ENCODE measurements at regions not wholly inside any gene's neighbourhood (a gene's known extent, or its start where the extent isn't known, plus 50 kb on each side); places are given as distances from the start of the nearest gene placed in this dataset.
"Not testable (repeated sequence)": the region's sequence is repeated elsewhere in the genome, so short reads cannot be mapped to it uniquely, and the experiment has no call there.

DNA sequence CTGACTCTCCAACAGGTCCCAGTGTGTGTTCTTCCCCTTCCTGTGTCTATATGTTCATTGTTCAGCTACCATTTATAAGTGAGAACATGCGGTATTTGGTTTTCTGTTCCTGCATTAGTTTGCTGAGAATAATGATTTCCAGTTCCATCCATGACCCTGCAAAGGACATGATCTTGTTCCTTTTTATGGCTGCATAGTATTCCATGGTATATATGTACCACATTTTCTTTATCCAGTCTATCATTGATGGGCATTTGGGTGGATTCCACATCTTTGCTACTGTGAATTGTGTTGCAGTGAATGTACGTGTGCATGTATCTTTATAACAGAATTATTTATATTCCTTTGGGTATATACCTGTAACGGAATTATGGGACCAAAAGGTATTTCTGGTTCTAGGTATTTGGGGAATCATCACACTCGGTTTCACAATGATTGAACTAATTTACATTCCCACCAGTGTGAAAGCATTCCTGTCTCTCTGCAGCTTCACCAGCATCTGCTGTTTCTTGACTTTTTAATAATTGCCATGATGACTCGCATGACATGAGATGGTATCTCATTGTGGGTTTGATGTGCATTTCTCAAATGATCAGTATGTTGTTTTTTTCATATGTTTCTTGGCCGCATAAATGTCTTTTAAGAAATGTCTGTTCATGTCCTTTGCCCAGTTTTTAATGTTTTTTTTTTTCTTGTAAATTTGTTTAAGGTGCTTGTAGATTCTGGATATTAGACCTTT, 60.2 kb downstream of the LSMEM1 start:
- no peak for DNase-seq

GRCh38 chr7:112546723-112547513, 66.1 kb downstream of the LSMEM1 start:
- DNase-seq = no peak

DNA sequence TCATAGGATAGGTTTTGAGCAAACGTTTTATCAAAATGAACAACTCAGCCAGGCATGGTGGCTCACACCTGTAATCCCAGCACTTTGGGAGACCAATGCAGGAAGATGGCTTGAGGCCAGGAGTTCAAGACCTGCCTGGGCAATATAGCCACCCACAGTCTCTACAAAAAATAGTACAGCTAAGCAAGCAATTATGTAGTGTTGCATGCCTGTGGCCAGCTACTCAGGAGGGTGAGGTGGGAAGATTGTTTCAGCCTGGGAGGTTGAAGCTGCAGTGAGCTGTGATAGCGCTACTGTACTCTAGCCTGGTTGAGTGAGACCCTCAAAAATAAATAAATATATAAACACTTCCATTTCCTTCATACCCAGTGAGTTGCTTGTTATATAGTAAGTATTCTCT, 67.1 kb downstream of the LSMEM1 start:
- DNase-seq = no peak

GRCh38 chr7:112550468-112551060, 69.8 kb downstream of the LSMEM1 start:
- peak; percentile 41 for DNase-seq

- not testable (repeated sequence) for DNase-seq
These were observed 70.7 kb downstream of the LSMEM1 start for GRCh38 chr7:112551521-112551920.

DNA sequence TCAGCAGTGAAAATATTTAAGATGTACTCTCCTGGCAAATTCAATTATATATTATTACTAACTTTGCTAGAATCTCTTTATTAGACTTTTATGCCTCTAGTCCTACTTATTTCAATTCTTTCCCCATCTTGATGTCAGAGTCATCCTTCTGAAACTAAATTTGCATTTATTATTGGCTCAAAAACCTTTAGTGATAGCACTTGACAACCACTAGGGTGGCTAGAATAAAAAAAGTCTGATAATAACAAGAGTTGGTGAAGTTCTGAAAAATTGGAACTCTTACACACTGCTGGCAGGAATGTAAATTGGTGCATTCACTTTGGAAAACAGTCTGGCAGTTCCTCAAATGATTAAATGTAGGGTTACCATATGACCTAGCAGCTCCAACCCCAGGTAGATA, 73.8 kb downstream of the LSMEM1 start:
- DNase-seq = no peak

GRCh38 chr7:112556633-112557032, 75.8 kb downstream of the LSMEM1 start:
- DNase-seq = no peak

DNA sequence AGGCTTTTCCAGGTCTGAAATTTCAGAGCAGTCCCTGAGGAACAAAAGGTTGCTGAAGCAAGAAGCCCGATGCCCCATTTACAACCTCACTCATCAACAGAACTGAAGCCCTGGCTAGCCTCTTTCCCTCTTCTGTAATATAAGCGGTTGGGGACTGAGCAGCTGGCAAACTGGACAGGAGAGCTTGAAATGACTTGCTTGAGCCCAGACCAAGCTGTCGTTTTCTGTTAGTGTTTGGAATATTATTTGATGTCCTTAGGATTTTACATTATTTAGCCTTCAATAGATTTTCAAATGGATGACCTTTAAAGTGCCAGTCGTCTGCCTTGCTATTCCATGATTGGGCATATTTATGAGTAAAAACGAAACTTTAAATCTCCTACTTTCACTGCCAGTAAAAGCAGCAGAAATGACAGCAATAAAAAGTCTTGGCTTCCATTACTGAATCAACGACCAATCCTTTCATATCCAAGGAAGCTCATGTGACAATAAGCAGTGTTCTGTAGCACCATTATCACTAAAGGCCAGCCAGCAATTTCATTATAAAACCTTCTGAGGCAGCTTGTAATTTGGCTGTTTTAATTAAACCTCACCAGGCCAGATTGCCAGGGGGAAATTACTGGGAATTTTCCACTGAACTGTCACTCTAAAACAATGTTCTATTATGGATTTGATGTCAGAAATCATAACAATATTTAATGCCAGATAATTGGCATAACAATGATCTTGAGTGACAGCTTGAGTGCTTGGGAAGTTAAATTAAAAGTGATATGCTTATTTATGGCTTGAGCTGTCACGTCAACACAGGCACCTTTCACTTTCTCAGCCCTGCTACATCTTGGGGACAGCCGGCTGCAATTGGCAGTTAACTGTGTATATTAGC, 85.9 kb downstream of the LSMEM1 start:
- no peak for DNase-seq

DNA sequence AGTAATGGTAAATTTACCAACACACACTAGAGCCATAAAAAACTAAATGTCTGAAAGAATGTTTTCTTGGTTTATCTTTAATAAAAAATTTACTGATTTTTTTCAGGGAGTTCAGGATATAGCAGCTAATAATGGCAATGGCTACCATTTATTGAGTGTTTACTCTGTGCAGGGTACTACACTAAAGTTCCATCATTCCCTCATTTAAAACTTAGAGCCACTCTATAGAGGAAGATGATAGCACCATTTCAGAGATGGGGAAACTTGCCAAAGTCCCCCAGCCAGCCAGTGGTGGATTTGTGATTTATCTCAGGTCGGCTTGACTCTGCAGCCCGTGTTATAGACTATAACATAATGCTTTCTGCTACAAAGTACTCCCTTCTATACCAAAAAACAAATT, 86.6 kb downstream of the LSMEM1 start:
- no peak for DNase-seq

DNA sequence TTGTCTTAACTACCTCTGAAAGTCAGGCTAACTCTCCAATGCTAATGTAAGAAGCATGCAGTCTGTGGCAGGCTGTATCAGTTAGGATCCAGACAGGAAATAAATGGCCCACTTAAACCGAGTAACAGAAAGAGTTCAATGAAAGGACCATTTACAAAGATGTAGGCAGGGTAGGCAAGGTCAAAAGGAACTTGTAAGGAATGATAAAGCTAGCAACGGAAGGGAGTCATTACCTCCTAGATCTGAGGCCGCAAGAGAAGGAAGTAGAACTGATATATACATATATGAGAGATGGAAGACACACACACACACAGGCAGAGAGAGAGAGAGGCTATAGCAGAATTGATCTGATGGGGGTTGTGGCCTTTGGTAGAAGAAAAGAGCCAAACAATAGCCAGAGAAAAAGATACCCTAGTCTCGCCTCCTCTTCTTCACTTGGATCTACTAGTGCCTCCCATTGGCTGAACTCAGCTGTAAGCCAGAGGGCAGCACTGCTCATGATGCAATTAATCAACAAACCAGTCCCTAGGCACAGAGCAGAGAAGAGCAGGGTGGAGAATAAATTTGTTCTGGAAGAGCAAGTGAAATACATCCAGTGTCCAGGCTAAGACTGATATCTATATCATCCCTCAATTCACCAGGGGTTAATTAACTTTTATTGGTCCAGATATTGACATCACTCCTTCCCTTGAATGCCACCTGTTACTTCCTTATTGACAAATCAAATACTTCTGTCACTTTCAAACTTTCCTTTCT, 91.2 kb downstream of the LSMEM1 start:
- DNase-seq = no peak

DNA sequence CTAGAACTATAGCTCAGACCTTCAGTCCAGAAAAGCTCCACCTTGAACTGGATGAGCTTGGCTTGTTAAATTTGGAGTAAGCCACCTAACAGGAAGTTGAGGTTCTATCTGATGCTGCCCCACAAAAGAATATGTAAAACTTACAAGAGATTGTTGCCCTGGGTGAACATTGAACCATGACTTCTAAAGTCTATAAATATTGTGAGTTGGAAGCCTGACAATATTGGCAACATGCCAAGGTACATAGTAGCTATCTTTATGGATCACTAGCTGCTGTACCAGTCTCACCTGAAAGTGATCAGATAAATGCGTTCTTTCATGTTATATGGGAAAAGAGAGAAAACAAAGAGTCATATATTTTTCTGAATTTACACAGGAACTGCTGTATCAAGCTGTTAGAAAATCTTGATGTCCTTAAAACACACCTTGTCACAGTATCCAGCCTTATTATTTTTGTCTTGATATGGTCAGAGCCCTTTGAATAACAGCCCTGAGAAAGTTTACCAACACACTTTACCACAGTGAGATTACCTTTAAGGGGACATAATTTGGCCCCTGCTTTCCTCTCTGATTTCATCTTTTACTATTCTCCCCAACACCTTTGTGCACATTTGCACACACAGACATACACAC, 92.0 kb downstream of the LSMEM1 start:
- no peak for DNase-seq

GRCh38 chr7:112573302-112574039, 92.7 kb downstream of the LSMEM1 start:
- DNase-seq = no peak

DNA sequence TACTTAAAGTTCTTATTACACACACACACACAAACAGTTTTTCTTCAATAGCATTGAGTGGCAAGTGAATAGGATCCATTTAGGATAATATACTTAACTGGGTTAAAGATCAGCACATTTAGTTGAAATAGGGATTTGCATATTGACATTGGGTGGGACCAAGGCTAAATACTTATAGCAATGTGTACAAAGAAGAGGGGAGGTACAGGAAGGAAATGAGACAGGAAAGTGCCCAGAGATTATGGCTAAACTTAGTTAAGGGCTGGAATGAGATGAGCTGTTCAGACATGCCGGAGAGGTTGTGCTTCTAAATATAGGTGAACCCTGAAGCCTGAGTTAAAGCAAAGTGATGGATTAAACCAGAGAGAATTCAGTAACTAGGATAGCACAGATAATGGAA, 95.1 kb downstream of the LSMEM1 start:
- DNase-seq = no peak

DNA sequence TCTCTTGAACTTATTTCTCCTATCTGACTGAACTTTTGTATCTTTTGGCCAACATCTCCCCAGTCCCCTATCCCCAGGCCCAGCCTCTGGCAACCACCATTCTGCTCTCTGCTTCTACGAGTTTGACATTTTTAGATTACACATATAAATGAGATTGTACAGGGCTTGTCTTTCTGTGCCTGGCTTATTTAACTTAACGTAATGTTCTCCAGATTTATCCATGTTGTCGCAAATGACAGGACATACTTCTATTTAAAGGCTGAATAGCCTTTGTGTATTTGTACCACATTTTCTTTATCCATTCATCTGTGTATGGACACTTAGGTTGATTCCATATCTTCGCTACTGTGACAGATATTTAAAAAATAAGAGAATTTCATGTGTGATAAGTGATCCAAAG, 98.6 kb downstream of the LSMEM1 start:
- no peak for DNase-seq

- DNase-seq = no peak
These were observed 100.1 kb downstream of the LSMEM1 start for GRCh38 chr7:112580717-112581435.

DNA sequence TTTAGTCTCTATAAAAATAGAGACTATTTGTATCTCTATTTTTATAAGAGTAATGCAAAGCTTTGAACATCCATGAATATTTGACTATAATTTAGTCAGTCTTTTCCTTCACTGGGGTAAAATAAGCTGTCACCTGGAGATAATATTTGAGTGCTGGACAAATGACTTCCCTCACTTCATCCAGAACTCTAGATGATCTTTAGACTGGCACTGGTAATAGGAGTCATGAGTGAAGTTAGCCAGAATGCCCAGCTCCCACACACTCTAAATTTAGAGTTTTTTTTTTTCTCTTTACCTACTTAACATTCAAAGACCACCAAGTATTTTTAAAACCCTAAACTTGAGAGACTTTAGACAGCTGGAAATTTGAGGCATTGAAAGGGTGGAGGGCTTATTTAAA, 100.7 kb downstream of the LSMEM1 start:
- DNase-seq = no peak

GRCh38 chr7:112584290-112584689, 103.5 kb downstream of the LSMEM1 start:
- DNase-seq = no peak

GRCh38 chr7:112587504-112587903, 106.7 kb downstream of the LSMEM1 start:
- DNase-seq = no peak

GRCh38 chr7:112592565-112593263, 111.9 kb downstream of the LSMEM1 start:
- DNase-seq = not testable (repeated sequence)

DNA sequence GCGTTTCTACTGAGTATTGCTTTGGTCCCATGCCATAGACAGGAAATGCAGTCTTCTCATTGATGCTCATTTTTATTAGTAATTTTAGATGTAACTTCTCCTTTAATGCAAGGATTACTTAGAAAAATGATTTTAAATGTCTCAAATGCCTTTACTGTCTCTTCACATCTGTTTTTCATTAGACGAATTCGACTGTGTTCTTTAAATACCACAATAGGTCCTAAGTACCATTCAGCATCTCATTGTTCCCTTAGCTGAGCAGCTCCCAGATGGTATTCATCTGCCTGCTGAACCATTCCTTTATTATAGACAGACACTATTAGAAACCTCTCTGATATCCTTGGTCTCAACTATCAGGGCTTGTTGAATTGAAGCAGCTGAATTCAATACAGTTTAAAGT, 113.6 kb downstream of the LSMEM1 start:
- DNase-seq = no peak

All from stimulated activated CD4-positive, alpha-beta T cell treated with anti-CD3 and anti-CD28 coated beads, Interleukin-4, amount 100 ng/mL, for 24 hours (primary cell).